ENCODE measurements at regions not wholly inside any gene's neighbourhood (a gene's known extent, or its start where the extent isn't known, plus 50 kb on each side); places are given as distances from the start of the nearest gene placed in this dataset.

GRCh38 chr13:105220881-105221280 lies 1314.6 kb downstream of the EFNB2 start:
- TF ChIP-seq, protein P1, sequence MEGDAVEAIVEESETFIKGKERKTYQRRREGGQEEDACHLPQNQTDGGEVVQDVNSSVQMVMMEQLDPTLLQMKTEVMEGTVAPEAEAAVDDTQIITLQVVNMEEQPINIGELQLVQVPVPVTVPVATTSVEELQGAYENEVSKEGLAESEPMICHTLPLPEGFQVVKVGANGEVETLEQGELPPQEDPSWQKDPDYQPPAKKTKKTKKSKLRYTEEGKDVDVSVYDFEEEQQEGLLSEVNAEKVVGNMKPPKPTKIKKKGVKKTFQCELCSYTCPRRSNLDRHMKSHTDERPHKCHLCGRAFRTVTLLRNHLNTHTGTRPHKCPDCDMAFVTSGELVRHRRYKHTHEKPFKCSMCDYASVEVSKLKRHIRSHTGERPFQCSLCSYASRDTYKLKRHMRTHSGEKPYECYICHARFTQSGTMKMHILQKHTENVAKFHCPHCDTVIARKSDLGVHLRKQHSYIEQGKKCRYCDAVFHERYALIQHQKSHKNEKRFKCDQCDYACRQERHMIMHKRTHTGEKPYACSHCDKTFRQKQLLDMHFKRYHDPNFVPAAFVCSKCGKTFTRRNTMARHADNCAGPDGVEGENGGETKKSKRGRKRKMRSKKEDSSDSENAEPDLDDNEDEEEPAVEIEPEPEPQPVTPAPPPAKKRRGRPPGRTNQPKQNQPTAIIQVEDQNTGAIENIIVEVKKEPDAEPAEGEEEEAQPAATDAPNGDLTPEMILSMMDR (conservative IDR thresholded peaks at IDR 0.05; ENCODE audit: low read depth in 2 of 2): no peak
- TF ChIP-seq CREB1 (CRISPR knock-in tag; IDR thresholded peaks at IDR 0.05; ENCODE audit: low read depth) (no peak), POLR2AphosphoS5 (IDR thresholded peaks at IDR 0.05; ENCODE audit: low read depth) (no peak), REST (IDR thresholded peaks at IDR 0.05; ENCODE audit: unreplicated experiment) (no peak)

Data from GM23338 (cell line).